HG03575 (cell line): ENCODE measurements at regions not wholly inside any gene's neighbourhood (a gene's known extent, or its start where the extent isn't known, plus 50 kb on each side); places are given as distances from the start of the nearest gene placed in this dataset.

Experiments
- ATAC-seq: cut with Tn5 transposase; IDR thresholded peaks from one replicate; pipeline ENCODE4 v1.9.1; 2021; ENCODE audit not compliant: unreplicated experiment, insufficient number of reproducible peaks, low FRiP score; ENCODE audit errors: extremely low read depth

GRCh38 chr4:65152205-65152604 lies 518.1 kb downstream of the EPHA5 start:
- ATAC-seq, result no peak

GRCh38 chr4:65139998-65140397 lies 530.3 kb downstream of the EPHA5 start:
- ATAC-seq, result no peak

GRCh38 chr4:65126200-65126599 lies 544.1 kb downstream of the EPHA5 start:
- ATAC-seq, result no peak

GRCh38 chr4:65120287-65120686 lies 550.0 kb downstream of the EPHA5 start:
- no peak for ATAC-seq

- ATAC-seq, result no peak
Observed at GRCh38 chr4:65102419-65102818, 567.9 kb downstream of the EPHA5 start.

GRCh38 chr4:65096630-65097029 lies 573.7 kb downstream of the EPHA5 start:
- ATAC-seq, result no peak

- ATAC-seq, result no peak
Observed at GRCh38 chr4:65089666-65090065, 580.6 kb downstream of the EPHA5 start.

- no peak for ATAC-seq
Observed at GRCh38 chr4:65083076-65083475, 587.2 kb downstream of the EPHA5 start.

GRCh38 chr4:65071564-65071963 lies 598.7 kb downstream of the EPHA5 start:
- ATAC-seq, result no peak

GRCh38 chr4:65069177-65069576 lies 601.1 kb downstream of the EPHA5 start:
- ATAC-seq, result no peak

GRCh38 chr4:65066106-65066505 lies 604.2 kb downstream of the EPHA5 start:
- no peak for ATAC-seq

GRCh38 chr4:65063601-65064000 lies 606.7 kb downstream of the EPHA5 start:
- no peak for ATAC-seq

- ATAC-seq, result no peak
Observed at GRCh38 chr4:65050786-65051185, 619.5 kb downstream of the EPHA5 start.

GRCh38 chr4:65046192-65047133 lies 623.8 kb downstream of the EPHA5 start:
- no peak for ATAC-seq

- no peak for ATAC-seq
Observed at GRCh38 chr4:65033899-65034298, 624.6 kb upstream of the TECRL start.

- no peak for ATAC-seq
Observed at GRCh38 chr4:65028592-65028991, 619.3 kb upstream of the TECRL start.

GRCh38 chr4:65023883-65024670 lies 614.8 kb upstream of the TECRL start:
- ATAC-seq, result no peak

GRCh38 chr4:65023081-65023480 lies 613.8 kb upstream of the TECRL start:
- no peak for ATAC-seq

- ATAC-seq, result no peak
Observed at GRCh38 chr4:65021737-65022136, 612.5 kb upstream of the TECRL start.

- no peak for ATAC-seq
Observed at GRCh38 chr4:65021149-65021548, 611.9 kb upstream of the TECRL start.
